Colon (tissue), 2 donors: ENCODE measurements at regions not wholly inside any gene's neighbourhood (a gene's known extent, or its start where the extent isn't known, plus 50 kb on each side); places are given as distances from the start of the nearest gene placed in this dataset.
"Not testable (repeated sequence)": the region's sequence is repeated elsewhere in the genome, so short reads cannot be mapped to it uniquely, and the experiment has no call there.

Source experiments
- FAIRE-seq: peaks from 2 replicates; lab custom pipeline; 2012; peaks lifted over from hg19 to GRCh38; lab: Jason Lieb, UNC
- donor health status: control.
- donor health status: control.

- FAIRE-seq: no peak
Measured at GRCh38 chr5:167908606-167909005, 382.8 kb upstream of the WWC1 start.

- FAIRE-seq: no peak
Measured at GRCh38 chr5:167912941-167913665, 378.3 kb upstream of the WWC1 start.

- FAIRE-seq: no peak
Measured at GRCh38 chr5:167915237-167915636, 376.2 kb upstream of the WWC1 start.

GRCh38 chr5:167916261-167916691, 375.2 kb upstream of the WWC1 start:
- FAIRE-seq: no peak

- no peak for FAIRE-seq
Measured at GRCh38 chr5:167916706-167917105, 374.7 kb upstream of the WWC1 start.

- FAIRE-seq: no peak
Measured at GRCh38 chr5:167918184-167918812, 373.1 kb upstream of the WWC1 start.

- no peak for FAIRE-seq
Measured at GRCh38 chr5:167918813-167919483, 372.5 kb upstream of the WWC1 start.

- no peak for FAIRE-seq
Measured at GRCh38 chr5:167920589-167920988, 370.9 kb upstream of the WWC1 start.

- no peak for FAIRE-seq
Measured at GRCh38 chr5:167921796-167922195, 369.6 kb upstream of the WWC1 start.

- FAIRE-seq: no peak
Measured at GRCh38 chr5:167923396-167923795, 368.0 kb upstream of the WWC1 start.

- no peak for FAIRE-seq
Measured at GRCh38 chr5:167929841-167930240, 361.6 kb upstream of the WWC1 start.

GRCh38 chr5:167934551-167934971, 356.9 kb upstream of the WWC1 start:
- no peak for FAIRE-seq

- FAIRE-seq: no peak
Measured at GRCh38 chr5:167936022-167936421, 355.4 kb upstream of the WWC1 start.

GRCh38 chr5:167936944-167937634, 354.4 kb upstream of the WWC1 start:
- FAIRE-seq: no peak

- FAIRE-seq: no peak
Measured at GRCh38 chr5:167937635-167937998, 353.8 kb upstream of the WWC1 start.

- FAIRE-seq: no peak
Measured at GRCh38 chr5:167939686-167940085, 351.8 kb upstream of the WWC1 start.

- no peak for FAIRE-seq
Measured at GRCh38 chr5:167940911-167941310, 350.5 kb upstream of the WWC1 start.

GRCh38 chr5:167941556-167941955, 349.9 kb upstream of the WWC1 start:
- FAIRE-seq: not testable (repeated sequence)

- FAIRE-seq: no peak
Measured at GRCh38 chr5:167943343-167943742, 348.1 kb upstream of the WWC1 start.

- FAIRE-seq: no peak
Measured at GRCh38 chr5:167944121-167944852, 347.2 kb upstream of the WWC1 start.

- FAIRE-seq: no peak
Measured at GRCh38 chr5:167945542-167946384, 345.7 kb upstream of the WWC1 start.
